ENCODE measurements at regions not wholly inside any gene's neighbourhood (a gene's known extent, or its start where the extent isn't known, plus 50 kb on each side); places are given as distances from the start of the nearest gene placed in this dataset.
A peak's percentile ranks its signal among the peaks of the same experiment; 100 is the strongest.

GRCh38 chr2:172372436-172372835 lies 55.0 kb upstream of the ITGA6 start:
- Histone ChIP-seq H3K4me3 (no peak overlapping the region), H3K4me1 (peaks cover 26 to 37% (median 32%) of the 10 kb centered on the region in 3 donors), H3K27ac (no peak overlapping the region), H3K9me3 (no peaks in the 10 kb centered on the region), H3K27me3 (no peaks in the 10 kb centered on the region), H3K36me3 (no peaks in the 10 kb centered on the region)
- intact Hi-C loops (cut with DNase I): no loop called here
- no peak for TF ChIP-seq CTCF (IDR thresholded peaks at IDR 0.05)
- no peak for ATAC-seq
- FAIRE-seq: no peak
- DNase-seq: no peak

- no peak for DNase-seq
- no peak overlapping the region for H3K4me3 ChIP-seq
- no peaks in the 10 kb centered on the region for H3K9me3 ChIP-seq
- no peaks in the 10 kb centered on the region for H3K36me3 ChIP-seq
- intact Hi-C loops (cut with DNase I): no loop called here
- WGBS, 2 donors: 75 to 77% methylated on average over 5 of the region's 5 CpGs
- TF ChIP-seq CTCF (IDR thresholded peaks at IDR 0.05): no peak
- no peak overlapping the region for H3K27ac ChIP-seq
- H3K27me3 ChIP-seq: no peaks in the 10 kb centered on the region
- no peak for FAIRE-seq
- H3K4me1 ChIP-seq: peaks cover 26 to 39% (median 32%) of the 10 kb centered on the region in 3 donors
- ATAC-seq: no peak
Observed at GRCh38 chr2:172373076-172373475, 54.3 kb upstream of the ITGA6 start.

GRCh38 chr2:172373766-172374165 lies 53.6 kb upstream of the ITGA6 start:
- Histone ChIP-seq H3K9me3 (no peaks in the 10 kb centered on the region), H3K27me3 (no peaks in the 10 kb centered on the region), H3K4me3 (no peak overlapping the region), H3K36me3 (no peaks in the 10 kb centered on the region), H3K4me1 (peaks cover 26 to 39% (median 32%) of the 10 kb centered on the region in 3 donors), H3K27ac (peak overlapping the region; percentile 68 to 90 (median 80))
- intact Hi-C loops (cut with DNase I): no loop called here
- no peak for TF ChIP-seq CTCF (IDR thresholded peaks at IDR 0.05)
- no peak for DNase-seq
- 62 to 74% methylated on average over 3 of the region's 3 CpGs for WGBS, 2 donors
- no peak for ATAC-seq
- FAIRE-seq: no peak

GRCh38 chr2:172374318-172375240 lies 52.8 kb upstream of the ITGA6 start:
- peak overlapping the region; percentile 68 to 90 (median 80) for H3K27ac ChIP-seq
- ATAC-seq (peak; percentile 69 to 78 (median 76)), DNase-seq (peak in 1 of 6 donors; percentile 42), FAIRE-seq (no peak)
- H3K4me1 ChIP-seq: peaks cover 26 to 39% (median 32%) of the 10 kb centered on the region in 3 donors
- H3K36me3 ChIP-seq: no peaks in the 10 kb centered on the region
- TF ChIP-seq CTCF (IDR thresholded peaks at IDR 0.05): no peak
- H3K9me3 ChIP-seq: no peaks in the 10 kb centered on the region
- intact Hi-C loops (cut with DNase I): no loop called here
- whole genome bisulfite sequencing, 2 donors: 17 to 25% methylated on average over 7 of the region's 7 CpGs
- no peak overlapping the region for H3K4me3 ChIP-seq
- no peaks in the 10 kb centered on the region for H3K27me3 ChIP-seq

- intact Hi-C loops (cut with DNase I): no loop called here
- Histone ChIP-seq H3K4me3 (no peak overlapping the region), H3K27ac (peak overlapping the region; percentile 68 to 90 (median 80)), H3K4me1 (peaks cover 28 to 42% (median 32%) of the 10 kb centered on the region in 3 donors), H3K36me3 (no peaks in the 10 kb centered on the region), H3K9me3 (no peaks in the 10 kb centered on the region), H3K27me3 (no peaks in the 10 kb centered on the region)
- DNase-seq: no peak
- FAIRE-seq: no peak
- TF ChIP-seq CTCF (IDR thresholded peaks at IDR 0.05): no peak
- 11 to 19% methylated on average over 2 of the region's 2 CpGs for WGBS, 2 donors
- ATAC-seq: peak; percentile 32 to 67 (median 52)
Observed at GRCh38 chr2:172375251-172375650, 52.1 kb upstream of the ITGA6 start.
